ENCODE measurements at regions not wholly inside any gene's neighbourhood (a gene's known extent, or its start where the extent isn't known, plus 50 kb on each side); places are given as distances from the start of the nearest gene placed in this dataset.

DNA sequence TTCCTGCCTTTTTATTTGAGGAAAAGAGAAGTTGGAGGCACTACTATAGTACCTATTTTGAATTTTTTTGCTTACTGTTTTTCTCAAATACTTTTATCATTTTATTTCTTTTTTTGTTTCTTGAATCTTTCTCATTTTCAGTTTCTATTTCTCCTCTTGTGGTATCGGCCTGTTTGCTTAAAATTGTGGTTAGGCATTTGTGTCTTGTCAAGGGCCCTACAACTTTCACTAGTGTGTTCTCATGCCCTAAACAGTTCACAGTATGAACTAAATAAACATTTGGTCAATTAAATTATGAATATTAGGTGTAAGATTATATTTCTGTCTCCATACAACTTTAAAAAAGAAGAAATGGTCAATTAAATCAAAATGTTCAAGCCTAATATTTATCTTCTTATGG is 613.5 kb downstream of the MBD2 start:
- Histone ChIP-seq H3K4me3 (ENCODE audit: low read length) (no peak overlapping the region), H3K4me2 (ENCODE audit: low read depth, low read length, poor library complexity, severe bottlenecking) (no peak overlapping the region), H3K9ac (ENCODE audit: low read length) (no peak overlapping the region), H3K27me3 (ENCODE audit: low read length) (no peaks in the 10 kb centered on the region), H4K20me1 (ENCODE audit: insufficient read depth, low read depth, low read length) (no peaks in the 10 kb centered on the region), H3K9me3 (ENCODE audit: low read length) (no peaks in the 10 kb centered on the region), H3K36me3 (ENCODE audit: insufficient read depth, low read length) (no peaks in the 10 kb centered on the region), H3K9me2 (replicated peaks; ENCODE audit: insufficient read depth, low read length) (no peaks in the 10 kb centered on the region), H3K27ac (ENCODE audit: low read length) (no peak overlapping the region), H3K79me2 (ENCODE audit: low read length) (no peaks in the 10 kb centered on the region), H2AFZ (ENCODE audit: low read length) (no peak overlapping the region), H3K4me1 (ENCODE audit: low read length) (no peaks in the 10 kb centered on the region)
- no peak for DNase-seq

DNA sequence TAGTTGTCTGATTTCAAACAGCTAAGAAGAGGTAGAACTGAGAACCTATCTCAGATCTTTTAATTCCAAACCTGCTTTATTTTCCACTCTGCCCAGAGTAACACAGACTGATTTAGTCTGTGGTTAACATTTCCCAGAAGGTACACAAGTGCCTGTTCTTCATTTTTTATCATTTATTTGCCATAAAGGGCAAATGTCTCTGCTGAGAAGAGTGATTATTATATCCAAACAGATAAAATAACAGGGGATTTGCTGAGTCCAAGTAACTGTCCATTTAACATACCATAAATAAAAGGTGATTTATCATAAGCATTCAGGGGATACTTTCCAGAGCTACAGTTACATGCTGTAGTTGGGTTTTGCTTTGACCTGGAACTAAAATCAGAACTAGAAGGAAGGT is 617.7 kb downstream of the MBD2 start:
- Histone ChIP-seq H3K27ac (ENCODE audit: low read length) (no peak overlapping the region), H3K9ac (ENCODE audit: low read length) (no peak overlapping the region), H3K9me3 (ENCODE audit: low read length) (no peaks in the 10 kb centered on the region), H3K4me3 (ENCODE audit: low read length) (no peak overlapping the region), H3K4me2 (ENCODE audit: low read depth, low read length, poor library complexity, severe bottlenecking) (no peak overlapping the region), H3K27me3 (ENCODE audit: low read length) (no peaks in the 10 kb centered on the region), H3K79me2 (ENCODE audit: low read length) (no peaks in the 10 kb centered on the region), H3K9me2 (replicated peaks; ENCODE audit: insufficient read depth, low read length) (no peaks in the 10 kb centered on the region), H2AFZ (ENCODE audit: low read length) (no peak overlapping the region), H3K36me3 (ENCODE audit: insufficient read depth, low read length) (no peaks in the 10 kb centered on the region), H4K20me1 (ENCODE audit: insufficient read depth, low read depth, low read length) (no peaks in the 10 kb centered on the region), H3K4me1 (ENCODE audit: low read length) (no peaks in the 10 kb centered on the region)
- no peak for DNase-seq

DNA sequence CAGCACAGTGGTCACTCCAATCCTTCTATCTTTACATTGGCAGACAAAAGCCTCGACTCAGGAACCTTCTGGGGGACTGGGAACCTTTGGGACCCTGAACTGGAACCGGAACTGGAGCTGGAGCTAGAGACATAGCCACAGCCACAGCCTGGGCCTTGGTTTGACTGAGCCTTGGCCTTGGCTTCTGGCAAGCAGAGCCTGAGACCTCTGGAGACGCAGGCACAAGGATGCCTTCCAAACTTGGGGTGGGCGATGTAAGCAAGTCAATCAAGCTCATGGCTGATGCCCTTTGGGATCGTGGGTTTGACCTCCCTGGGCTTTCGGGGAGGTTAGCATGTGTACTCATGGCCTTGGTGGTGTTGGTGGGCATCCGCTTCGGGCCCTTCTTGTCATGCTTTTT is 619.3 kb downstream of the MBD2 start:
- H3K79me2 ChIP-seq (ENCODE audit: low read length) = no peaks in the 10 kb centered on the region

GRCh38 chr18:53603276-53603675 is 621.2 kb downstream of the MBD2 start:
- H4K20me1 ChIP-seq (ENCODE audit: insufficient read depth, low read depth, low read length) = no peaks in the 10 kb centered on the region
- H3K4me1 ChIP-seq (ENCODE audit: low read length) = no peaks in the 10 kb centered on the region
- no peak overlapping the region for H3K4me3 ChIP-seq (ENCODE audit: low read length)
- no peak overlapping the region for H2AFZ ChIP-seq (ENCODE audit: low read length)
- no peak overlapping the region for H3K9ac ChIP-seq (ENCODE audit: low read length)
- no peaks in the 10 kb centered on the region for H3K36me3 ChIP-seq (ENCODE audit: insufficient read depth, low read length)
- no peak overlapping the region for H3K4me2 ChIP-seq (ENCODE audit: low read depth, low read length, poor library complexity, severe bottlenecking)
- H3K9me2 ChIP-seq (replicated peaks; ENCODE audit: insufficient read depth, low read length) = no peaks in the 10 kb centered on the region
- H3K79me2 ChIP-seq (ENCODE audit: low read length) = no peaks in the 10 kb centered on the region
- no peak overlapping the region for H3K27ac ChIP-seq (ENCODE audit: low read length)
- DNase-seq = no peak
- no peaks in the 10 kb centered on the region for H3K27me3 ChIP-seq (ENCODE audit: low read length)
- H3K9me3 ChIP-seq (ENCODE audit: low read length) = no peaks in the 10 kb centered on the region

More for the DNA sequence above, 619.3 kb downstream of the MBD2 start:
- no peak for DNase-seq
- Histone ChIP-seq H3K27me3 (ENCODE audit: low read length) (no peaks in the 10 kb centered on the region), H2AFZ (ENCODE audit: low read length) (no peak overlapping the region), H3K36me3 (ENCODE audit: insufficient read depth, low read length) (no peaks in the 10 kb centered on the region), H3K9me2 (replicated peaks; ENCODE audit: insufficient read depth, low read length) (no peaks in the 10 kb centered on the region), H3K27ac (ENCODE audit: low read length) (no peak overlapping the region), H3K9me3 (ENCODE audit: low read length) (no peaks in the 10 kb centered on the region), H3K4me1 (ENCODE audit: low read length) (no peaks in the 10 kb centered on the region), H3K9ac (ENCODE audit: low read length) (no peak overlapping the region), H3K4me3 (ENCODE audit: low read length) (no peak overlapping the region), H4K20me1 (ENCODE audit: insufficient read depth, low read depth, low read length) (no peaks in the 10 kb centered on the region), H3K4me2 (ENCODE audit: low read depth, low read length, poor library complexity, severe bottlenecking) (no peak overlapping the region)

- H3K36me3 ChIP-seq (ENCODE audit: insufficient read depth, low read length) = no peaks in the 10 kb centered on the region
- no peak overlapping the region for H3K9ac ChIP-seq (ENCODE audit: low read length)
- no peaks in the 10 kb centered on the region for H4K20me1 ChIP-seq (ENCODE audit: insufficient read depth, low read depth, low read length)
- H3K9me3 ChIP-seq (ENCODE audit: low read length) = no peaks in the 10 kb centered on the region
- H3K4me3 ChIP-seq (ENCODE audit: low read length) = no peak overlapping the region
- H3K79me2 ChIP-seq (ENCODE audit: low read length) = no peaks in the 10 kb centered on the region
- H3K4me1 ChIP-seq (ENCODE audit: low read length) = no peaks in the 10 kb centered on the region
- no peaks in the 10 kb centered on the region for H3K9me2 ChIP-seq (replicated peaks; ENCODE audit: insufficient read depth, low read length)
- H3K4me2 ChIP-seq (ENCODE audit: low read depth, low read length, poor library complexity, severe bottlenecking) = no peak overlapping the region
- H3K27ac ChIP-seq (ENCODE audit: low read length) = no peak overlapping the region
- no peak overlapping the region for H2AFZ ChIP-seq (ENCODE audit: low read length)
- no peaks in the 10 kb centered on the region for H3K27me3 ChIP-seq (ENCODE audit: low read length)
- no peak for DNase-seq
These were observed 623.1 kb downstream of the MBD2 start for GRCh38 chr18:53601344-53601743.

- no peaks in the 10 kb centered on the region for H3K36me3 ChIP-seq (ENCODE audit: insufficient read depth, low read length)
- no peak for DNase-seq
- H3K79me2 ChIP-seq (ENCODE audit: low read length) = no peaks in the 10 kb centered on the region
- H3K9ac ChIP-seq (ENCODE audit: low read length) = no peak overlapping the region
- no peaks in the 10 kb centered on the region for H3K27me3 ChIP-seq (ENCODE audit: low read length)
- H3K4me1 ChIP-seq (ENCODE audit: low read length) = no peaks in the 10 kb centered on the region
- no peak overlapping the region for H3K27ac ChIP-seq (ENCODE audit: low read length)
- H3K9me3 ChIP-seq (ENCODE audit: low read length) = no peaks in the 10 kb centered on the region
- no peak overlapping the region for H2AFZ ChIP-seq (ENCODE audit: low read length)
- H3K9me2 ChIP-seq (replicated peaks; ENCODE audit: insufficient read depth, low read length) = no peaks in the 10 kb centered on the region
- H4K20me1 ChIP-seq (ENCODE audit: insufficient read depth, low read depth, low read length) = no peaks in the 10 kb centered on the region
- H3K4me3 ChIP-seq (ENCODE audit: low read length) = no peak overlapping the region
- H3K4me2 ChIP-seq (ENCODE audit: low read depth, low read length, poor library complexity, severe bottlenecking) = no peak overlapping the region
These were observed 637.5 kb downstream of the MBD2 start for GRCh38 chr18:53586923-53587322.

Measured in Karpas-422 (cell line).